GM13976 (cell line): ENCODE measurements at regions not wholly inside any gene's neighbourhood (a gene's known extent, or its start where the extent isn't known, plus 50 kb on each side); places are given as distances from the start of the nearest gene placed in this dataset.
"Not testable (repeated sequence)": the region's sequence is repeated elsewhere in the genome, so short reads cannot be mapped to it uniquely, and the experiment has no call there.

Experiments used
- DNase-seq: peaks from one replicate; pipeline ENCODE4 v3.0.0; 2012; ENCODE audit warnings: low spot score
- CTCF ChIP-seq: IDR thresholded peaks from 2 replicates; pipeline ENCODE4 v1.5.1; 2012; ENCODE audit warnings: borderline replicate concordance, mild to moderate bottlenecking; ENCODE audit not compliant: insufficient read depth; ENCODE audit errors: extremely low read depth, missing control alignments, control extremely low read depth
- in situ Hi-C: fragments of 300-500 bp; cut with MboI; formaldehyde crosslinking; loops from one replicate; pipeline ENCODE4 v1.12.0; 2022; ENCODE audit warnings: low sequenced_read_pairs, mixed read lengths, inconsistent platforms; ENCODE audit not compliant: unreplicated experiment

- no peak for DNase-seq
- TF ChIP-seq CTCF = no peak
- in situ Hi-C loops = no loop called here
These were observed 108.3 kb downstream of the SPP2 start for GRCh38 chr2:234158812-234159211.

DNA sequence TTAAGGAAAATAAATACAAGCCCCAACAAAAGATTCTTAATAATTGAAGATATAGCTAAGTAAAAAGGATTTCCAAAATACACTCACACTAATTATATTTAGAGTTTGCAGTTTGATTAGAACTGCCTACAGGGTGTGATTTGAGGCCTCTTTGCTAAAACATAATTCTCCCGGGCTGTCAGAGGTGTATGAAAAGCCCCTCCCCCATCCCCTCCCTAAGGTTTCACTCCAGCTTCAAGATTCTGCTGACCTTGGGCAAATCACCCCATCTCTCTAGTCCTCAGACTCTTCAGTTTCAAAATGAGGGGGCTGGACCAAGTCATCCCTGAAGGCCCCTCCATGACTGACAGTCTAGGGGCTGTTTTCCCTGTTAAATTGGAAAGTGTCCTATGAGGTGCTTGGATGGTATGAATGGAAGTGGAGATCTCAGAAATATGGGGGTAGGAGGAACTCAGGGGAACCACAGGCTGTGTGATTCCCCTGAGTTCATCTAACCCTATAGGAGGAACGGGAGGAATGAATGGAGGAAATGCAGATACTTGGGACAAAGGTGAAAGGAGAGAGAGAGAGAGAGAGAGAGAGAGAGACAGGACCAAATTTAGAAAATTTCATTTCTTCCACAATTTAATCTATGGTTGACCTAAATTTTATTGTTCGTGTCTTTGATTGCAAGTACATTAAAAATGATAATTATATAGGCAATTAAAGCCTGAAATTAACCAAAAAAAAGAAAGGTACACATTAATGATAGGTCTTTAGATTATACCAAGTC, 107.5 kb downstream of the SPP2 start:
- TF ChIP-seq CTCF = no peak
- in situ Hi-C loops = no loop called here
- DNase-seq = no peak

DNA sequence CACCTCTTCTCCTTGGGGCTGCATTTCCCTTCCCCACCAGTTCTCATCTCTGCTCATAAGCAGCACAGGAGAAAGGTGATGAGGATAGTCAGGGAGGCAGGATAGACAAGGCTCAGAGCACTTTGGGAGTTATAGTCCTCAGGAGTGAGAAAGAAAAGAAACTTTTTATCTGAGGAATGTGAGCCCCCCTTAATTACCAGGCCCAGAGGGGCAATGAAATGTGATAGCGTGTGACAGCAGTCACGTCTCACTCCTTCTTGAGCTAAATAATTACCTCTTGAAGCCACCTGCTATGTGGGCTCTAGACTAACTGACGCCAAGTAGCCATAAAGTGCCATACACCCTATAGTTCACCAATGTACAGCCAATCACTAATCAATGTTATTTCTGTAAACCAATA, 105.8 kb downstream of the SPP2 start:
- in situ Hi-C loops = no loop called here
- TF ChIP-seq CTCF = no peak
- no peak for DNase-seq

DNA sequence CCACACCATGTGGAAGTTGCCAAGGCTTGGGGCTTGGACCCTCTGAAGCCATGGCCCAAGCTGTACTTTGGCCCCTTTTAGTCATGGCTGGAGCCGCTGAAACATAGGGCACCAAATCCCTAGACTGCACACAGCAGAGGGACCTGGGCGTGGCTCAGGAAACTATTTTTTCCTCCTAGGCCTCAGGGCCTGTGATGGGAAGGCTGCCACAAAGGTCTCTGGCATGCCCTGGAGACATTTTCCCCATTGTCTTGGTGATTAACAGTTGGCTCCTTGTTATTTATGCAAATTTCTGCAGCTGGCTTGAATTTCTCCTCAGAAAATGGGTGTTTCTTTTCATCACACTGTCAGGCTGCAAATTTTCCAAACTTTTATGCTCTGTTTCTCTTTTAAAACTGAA, 102.3 kb downstream of the SPP2 start:
- DNase-seq, in situ Hi-C loops: not testable (repeated sequence)

GRCh38 chr2:234147335-234147861, 96.9 kb downstream of the SPP2 start:
- in situ Hi-C loops = loop anchor here (25.0 kb wide), 1 partner anchor 965 kb away; no protein-coding TSS in a partner anchor
- DNase-seq = no peak
- no peak for TF ChIP-seq CTCF

DNA sequence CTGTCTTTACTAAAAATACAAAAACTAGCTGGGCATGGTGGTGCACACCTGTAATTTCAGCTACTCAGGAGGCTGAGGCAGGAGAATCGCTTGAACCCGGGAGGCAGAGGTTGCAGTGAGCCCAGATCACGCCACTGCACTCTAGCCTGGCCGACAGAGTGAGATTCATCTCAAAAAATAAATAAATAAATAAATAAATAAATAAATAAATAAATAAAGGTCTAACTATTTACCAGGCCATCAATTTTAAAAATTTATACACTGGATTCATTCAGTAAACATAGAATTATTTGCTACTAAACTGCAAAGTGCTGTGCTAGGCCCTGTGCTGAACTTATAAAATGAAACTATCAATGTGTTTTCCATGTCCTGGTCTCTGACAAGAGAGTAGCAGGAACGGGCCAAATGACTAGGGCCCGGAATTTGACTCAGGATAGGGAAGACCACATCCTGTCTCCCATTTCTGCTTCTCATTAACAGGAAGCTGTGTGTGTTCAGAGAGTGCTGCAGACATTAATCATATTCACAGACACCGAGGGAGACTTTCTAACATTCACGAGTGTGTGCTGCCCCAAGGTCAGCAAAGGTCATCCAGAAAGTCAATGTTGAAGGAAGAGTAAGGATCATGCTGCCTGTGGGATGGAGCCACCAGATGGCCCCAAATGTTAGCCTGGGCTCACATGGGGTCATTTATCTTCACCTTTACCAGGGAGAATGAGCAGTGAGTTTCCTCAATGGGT, 95.8 kb downstream of the SPP2 start:
- in situ Hi-C loops = loop anchor here (25.0 kb wide), 1 partner anchor 966 kb away; no protein-coding TSS in a partner anchor
- no peak for TF ChIP-seq CTCF
- no peak for DNase-seq

GRCh38 chr2:234145511-234145910, 95.0 kb downstream of the SPP2 start:
- TF ChIP-seq CTCF = no peak
- no peak for DNase-seq
- in situ Hi-C loops = loop anchor here (25.0 kb wide), 1 partner anchor 967 kb away; no protein-coding TSS in a partner anchor
